Suprapubic skin (tissue), 4 donors: ENCODE measurements at regions not wholly inside any gene's neighbourhood (a gene's known extent, or its start where the extent isn't known, plus 50 kb on each side); places are given as distances from the start of the nearest gene placed in this dataset.
"Not testable (repeated sequence)": the region's sequence is repeated elsewhere in the genome, so short reads cannot be mapped to it uniquely, and the experiment has no call there.

Source experiments
- DNase-seq, 2 donors: peaks; one replicate each; pipeline ENCODE4 v3.0.0-alpha.2; 2019; ENCODE audit warnings: low spot score in 2 of 2
- H3K27ac ChIP-seq: fragments of 200-600 bp; sonication (generic); one replicate; pipeline ENCODE4 v1.5.1; 2019
- H3K27me3 ChIP-seq: fragments of 200-600 bp; sonication (generic); one replicate; pipeline ENCODE4 v1.5.1; 2019
- H3K36me3 ChIP-seq: fragments of 200-600 bp; sonication (generic); one replicate; pipeline ENCODE4 v1.5.1; 2019
- H3K4me1 ChIP-seq: fragments of 200-600 bp; sonication (generic); one replicate; pipeline ENCODE4 v1.5.1; 2019
- H3K4me3 ChIP-seq: fragments of 200-600 bp; sonication (generic); one replicate; pipeline ENCODE4 v1.5.1; 2019; ENCODE audit warnings: mild to moderate bottlenecking
- H3K9me3 ChIP-seq: fragments of 200-600 bp; sonication (generic); one replicate; pipeline ENCODE4 v1.5.1; 2019
- CTCF ChIP-seq, 2 donors: fragments of 200-600 bp in 1 of 2; fragments of 450-650 bp in 1 of 2; sonication (generic) in 1 of 2; IDR thresholded peaks; one replicate each; pipeline ENCODE4 v1.5.1; 2016 to 2019; ENCODE audit warnings: antibody characterized with exemption in 2 of 2, mild to moderate bottlenecking in 1 of 2, moderate library complexity in 1 of 2
- EP300 ChIP-seq: sonication (generic); formaldehyde crosslinking; IDR thresholded peaks from one replicate; pipeline ENCODE4 v1.6.1; 2017; ENCODE audit warnings: antibody characterized with exemption
- POLR2A ChIP-seq, 2 donors: fragments of 450-650 bp; IDR thresholded peaks; one replicate each; pipeline ENCODE4 v1.6.1; 2017; ENCODE audit warnings: antibody characterized with exemption in 2 of 2, mild to moderate bottlenecking in 2 of 2, moderate library complexity in 2 of 2
- POLR2AphosphoS5 ChIP-seq, 3 donors: sonication (generic); formaldehyde crosslinking; IDR thresholded peaks; one replicate each; pipeline ENCODE4 v1.6.1; 2017; ENCODE audit warnings: antibody characterized with exemption in 3 of 3
- WGBS: methylation state at CpG from one replicate; pipeline ENCODE4 v1.1.5; 2018; 5-methylcytosine and 5-hydroxymethylcytosine counted together

GRCh38 chr5:25662610-25663009 is 1017.8 kb upstream of the CDH10 start:
- WGBS = 78% methylated on average over 2 of the region's 2 CpGs
- no peak overlapping the region for H3K27ac ChIP-seq
- H3K4me3 ChIP-seq = no peak overlapping the region
- H3K4me1 ChIP-seq = no peaks in the 10 kb centered on the region
- H3K9me3 ChIP-seq = no peaks in the 10 kb centered on the region
- no peak for TF ChIP-seq EP300
- TF ChIP-seq CTCF (IDR thresholded peaks at IDR 0.05) = no peak
- no peak for TF ChIP-seq POLR2AphosphoS5 (IDR thresholded peaks at IDR 0.05)
- no peak for TF ChIP-seq POLR2A (IDR thresholded peaks at IDR 0.05)
- no peaks in the 10 kb centered on the region for H3K36me3 ChIP-seq
- no peak for DNase-seq
- no peaks in the 10 kb centered on the region for H3K27me3 ChIP-seq

GRCh38 chr5:25650316-25650715 is 1005.5 kb upstream of the CDH10 start:
- WGBS = 92% methylated on average over 7 of the region's 7 CpGs
- not testable (repeated sequence) for H3K4me3 ChIP-seq, H3K36me3 ChIP-seq, H3K27me3 ChIP-seq, H3K4me1 ChIP-seq, H3K27ac ChIP-seq, DNase-seq, H3K9me3 ChIP-seq

- Histone ChIP-seq H3K9me3 (no peaks in the 10 kb centered on the region), H3K27ac (no peak overlapping the region), H3K4me1 (no peaks in the 10 kb centered on the region), H3K27me3 (no peaks in the 10 kb centered on the region), H3K36me3 (no peaks in the 10 kb centered on the region), H3K4me3 (no peak overlapping the region)
- TF ChIP-seq POLR2AphosphoS5 (IDR thresholded peaks at IDR 0.05) = no peak
- TF ChIP-seq POLR2A (IDR thresholded peaks at IDR 0.05) = no peak
- no peak for TF ChIP-seq CTCF (IDR thresholded peaks at IDR 0.05)
- no peak for TF ChIP-seq EP300
- WGBS = 95% methylated on average over 16 of the region's 16 CpGs
- no peak for DNase-seq
Observed at GRCh38 chr5:25649628-25650265, 1005.0 kb upstream of the CDH10 start.

- WGBS = 83% methylated on average over 3 of the region's 3 CpGs
- H3K4me3 ChIP-seq = no peak overlapping the region
- H3K27ac ChIP-seq = no peak overlapping the region
- TF ChIP-seq POLR2A (IDR thresholded peaks at IDR 0.05) = no peak
- no peaks in the 10 kb centered on the region for H3K9me3 ChIP-seq
- DNase-seq = no peak
- H3K27me3 ChIP-seq = no peaks in the 10 kb centered on the region
- H3K36me3 ChIP-seq = no peaks in the 10 kb centered on the region
- no peaks in the 10 kb centered on the region for H3K4me1 ChIP-seq
Observed at GRCh38 chr5:25646421-25647341, 1001.9 kb upstream of the CDH10 start.

GRCh38 chr5:25641124-25641523 is 996.3 kb upstream of the CDH10 start:
- Histone ChIP-seq H3K36me3 (no peaks in the 10 kb centered on the region), H3K9me3 (no peaks in the 10 kb centered on the region), H3K4me3 (no peak overlapping the region), H3K4me1 (no peaks in the 10 kb centered on the region), H3K27me3 (no peaks in the 10 kb centered on the region), H3K27ac (no peak overlapping the region)
- TF ChIP-seq CTCF (IDR thresholded peaks at IDR 0.05) (no peak), POLR2AphosphoS5 (IDR thresholded peaks at IDR 0.05) (no peak), POLR2A (IDR thresholded peaks at IDR 0.05) (no peak), EP300 (no peak)
- DNase-seq = no peak
- 90% methylated on average over 2 of the region's 2 CpGs for WGBS

- DNase-seq = no peak
- Histone ChIP-seq H3K4me3 (no peak overlapping the region), H3K4me1 (no peaks in the 10 kb centered on the region), H3K36me3 (no peaks in the 10 kb centered on the region), H3K27me3 (no peaks in the 10 kb centered on the region), H3K27ac (no peak overlapping the region), H3K9me3 (peaks cover 6% of the 10 kb centered on the region)
- no peak for TF ChIP-seq EP300
- TF ChIP-seq CTCF (IDR thresholded peaks at IDR 0.05) = no peak
- no peak for TF ChIP-seq POLR2A (IDR thresholded peaks at IDR 0.05)
- TF ChIP-seq POLR2AphosphoS5 (IDR thresholded peaks at IDR 0.05) = no peak
Observed at GRCh38 chr5:25619273-25619672, 974.5 kb upstream of the CDH10 start.
